ENCODE measurements at regions not wholly inside any gene's neighbourhood (a gene's known extent, or its start where the extent isn't known, plus 50 kb on each side); places are given as distances from the start of the nearest gene placed in this dataset.

DNA sequence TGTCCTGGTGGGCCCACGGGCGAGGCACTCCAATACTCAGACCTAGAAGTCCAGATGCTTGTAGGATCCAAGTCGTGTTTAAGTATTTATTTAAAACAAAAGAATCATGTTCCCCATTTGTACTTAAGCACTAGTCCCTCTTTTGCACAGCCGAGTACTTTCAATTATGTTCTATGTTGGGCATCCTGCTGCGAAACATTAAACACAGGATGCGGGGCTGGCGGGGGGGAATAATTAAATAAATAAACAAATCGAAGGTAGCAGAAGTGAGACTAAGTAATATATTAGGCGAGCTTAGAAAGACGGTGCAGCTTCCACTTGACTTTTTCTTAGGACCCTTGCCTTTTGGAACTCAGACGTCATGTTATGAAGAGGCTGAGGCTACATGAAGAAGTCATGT is 1129.2 kb upstream of the ACO1 start:
- ATAC-seq, result no peak
- TF ChIP-seq, protein P1, sequence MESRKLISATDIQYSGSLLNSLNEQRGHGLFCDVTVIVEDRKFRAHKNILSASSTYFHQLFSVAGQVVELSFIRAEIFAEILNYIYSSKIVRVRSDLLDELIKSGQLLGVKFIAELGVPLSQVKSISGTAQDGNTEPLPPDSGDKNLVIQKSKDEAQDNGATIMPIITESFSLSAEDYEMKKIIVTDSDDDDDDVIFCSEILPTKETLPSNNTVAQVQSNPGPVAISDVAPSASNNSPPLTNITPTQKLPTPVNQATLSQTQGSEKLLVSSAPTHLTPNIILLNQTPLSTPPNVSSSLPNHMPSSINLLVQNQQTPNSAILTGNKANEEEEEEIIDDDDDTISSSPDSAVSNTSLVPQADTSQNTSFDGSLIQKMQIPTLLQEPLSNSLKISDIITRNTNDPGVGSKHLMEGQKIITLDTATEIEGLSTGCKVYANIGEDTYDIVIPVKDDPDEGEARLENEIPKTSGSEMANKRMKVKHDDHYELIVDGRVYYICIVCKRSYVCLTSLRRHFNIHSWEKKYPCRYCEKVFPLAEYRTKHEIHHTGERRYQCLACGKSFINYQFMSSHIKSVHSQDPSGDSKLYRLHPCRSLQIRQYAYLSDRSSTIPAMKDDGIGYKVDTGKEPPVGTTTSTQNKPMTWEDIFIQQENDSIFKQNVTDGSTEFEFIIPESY (IDR thresholded peaks at IDR 0.05; ENCODE audit: extremely low read depth, insufficient replicate concordance, low read length), result no peak
- TF ChIP-seq POLR2A (IDR thresholded peaks at IDR 0.05; ENCODE audit: borderline replicate concordance, extremely low read depth, insufficient read depth, insufficient read length) (no peak), YY1 (IDR thresholded peaks at IDR 0.05; ENCODE audit: extremely low read depth, insufficient replicate concordance, low read depth, low read length) (no peak), SP1 (IDR thresholded peaks at IDR 0.05; ENCODE audit: low read depth) (no peak), CBX3 (IDR thresholded peaks at IDR 0.05; ENCODE audit: low read depth) (no peak), EGR1 (IDR thresholded peaks at IDR 0.05; ENCODE audit: low read depth) (no peak), EZH2 (IDR thresholded peaks at IDR 0.05) (no peak), ZNF274 (IDR thresholded peaks at IDR 0.05; ENCODE audit: low read depth, low read length) (no peak), ELF1 (IDR thresholded peaks at IDR 0.05; ENCODE audit: borderline replicate concordance, low read depth) (no peak), RAD21 (IDR thresholded peaks at IDR 0.05; ENCODE audit: low read depth) (no peak), FOSL1 (IDR thresholded peaks at IDR 0.05; ENCODE audit: low read depth) (no peak), JUND (IDR thresholded peaks at IDR 0.05) (no peak), EZH2phosphoT487 (IDR thresholded peaks at IDR 0.05; ENCODE audit: borderline replicate concordance) (no peak), ZFX (IDR thresholded peaks at IDR 0.05) (no peak), POLR2AphosphoS5 (IDR thresholded peaks at IDR 0.05; ENCODE audit: low read depth, low read length) (no peak), TCF7L2 (IDR thresholded peaks at IDR 0.05; ENCODE audit: borderline replicate concordance, extremely low read depth, insufficient read depth, insufficient read length) (no peak)
- TF ChIP-seq, protein P2, sequence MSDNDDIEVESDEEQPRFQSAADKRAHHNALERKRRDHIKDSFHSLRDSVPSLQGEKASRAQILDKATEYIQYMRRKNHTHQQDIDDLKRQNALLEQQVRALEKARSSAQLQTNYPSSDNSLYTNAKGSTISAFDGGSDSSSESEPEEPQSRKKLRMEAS (IDR thresholded peaks at IDR 0.05), result no peak
- TF ChIP-seq, protein P3, sequence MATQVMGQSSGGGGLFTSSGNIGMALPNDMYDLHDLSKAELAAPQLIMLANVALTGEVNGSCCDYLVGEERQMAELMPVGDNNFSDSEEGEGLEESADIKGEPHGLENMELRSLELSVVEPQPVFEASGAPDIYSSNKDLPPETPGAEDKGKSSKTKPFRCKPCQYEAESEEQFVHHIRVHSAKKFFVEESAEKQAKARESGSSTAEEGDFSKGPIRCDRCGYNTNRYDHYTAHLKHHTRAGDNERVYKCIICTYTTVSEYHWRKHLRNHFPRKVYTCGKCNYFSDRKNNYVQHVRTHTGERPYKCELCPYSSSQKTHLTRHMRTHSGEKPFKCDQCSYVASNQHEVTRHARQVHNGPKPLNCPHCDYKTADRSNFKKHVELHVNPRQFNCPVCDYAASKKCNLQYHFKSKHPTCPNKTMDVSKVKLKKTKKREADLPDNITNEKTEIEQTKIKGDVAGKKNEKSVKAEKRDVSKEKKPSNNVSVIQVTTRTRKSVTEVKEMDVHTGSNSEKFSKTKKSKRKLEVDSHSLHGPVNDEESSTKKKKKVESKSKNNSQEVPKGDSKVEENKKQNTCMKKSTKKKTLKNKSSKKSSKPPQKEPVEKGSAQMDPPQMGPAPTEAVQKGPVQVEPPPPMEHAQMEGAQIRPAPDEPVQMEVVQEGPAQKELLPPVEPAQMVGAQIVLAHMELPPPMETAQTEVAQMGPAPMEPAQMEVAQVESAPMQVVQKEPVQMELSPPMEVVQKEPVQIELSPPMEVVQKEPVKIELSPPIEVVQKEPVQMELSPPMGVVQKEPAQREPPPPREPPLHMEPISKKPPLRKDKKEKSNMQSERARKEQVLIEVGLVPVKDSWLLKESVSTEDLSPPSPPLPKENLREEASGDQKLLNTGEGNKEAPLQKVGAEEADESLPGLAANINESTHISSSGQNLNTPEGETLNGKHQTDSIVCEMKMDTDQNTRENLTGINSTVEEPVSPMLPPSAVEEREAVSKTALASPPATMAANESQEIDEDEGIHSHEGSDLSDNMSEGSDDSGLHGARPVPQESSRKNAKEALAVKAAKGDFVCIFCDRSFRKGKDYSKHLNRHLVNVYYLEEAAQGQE (IDR thresholded peaks at IDR 0.05; ENCODE audit: low read depth), result no peak
- TF ChIP-seq, protein P4, sequence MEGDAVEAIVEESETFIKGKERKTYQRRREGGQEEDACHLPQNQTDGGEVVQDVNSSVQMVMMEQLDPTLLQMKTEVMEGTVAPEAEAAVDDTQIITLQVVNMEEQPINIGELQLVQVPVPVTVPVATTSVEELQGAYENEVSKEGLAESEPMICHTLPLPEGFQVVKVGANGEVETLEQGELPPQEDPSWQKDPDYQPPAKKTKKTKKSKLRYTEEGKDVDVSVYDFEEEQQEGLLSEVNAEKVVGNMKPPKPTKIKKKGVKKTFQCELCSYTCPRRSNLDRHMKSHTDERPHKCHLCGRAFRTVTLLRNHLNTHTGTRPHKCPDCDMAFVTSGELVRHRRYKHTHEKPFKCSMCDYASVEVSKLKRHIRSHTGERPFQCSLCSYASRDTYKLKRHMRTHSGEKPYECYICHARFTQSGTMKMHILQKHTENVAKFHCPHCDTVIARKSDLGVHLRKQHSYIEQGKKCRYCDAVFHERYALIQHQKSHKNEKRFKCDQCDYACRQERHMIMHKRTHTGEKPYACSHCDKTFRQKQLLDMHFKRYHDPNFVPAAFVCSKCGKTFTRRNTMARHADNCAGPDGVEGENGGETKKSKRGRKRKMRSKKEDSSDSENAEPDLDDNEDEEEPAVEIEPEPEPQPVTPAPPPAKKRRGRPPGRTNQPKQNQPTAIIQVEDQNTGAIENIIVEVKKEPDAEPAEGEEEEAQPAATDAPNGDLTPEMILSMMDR (IDR thresholded peaks at IDR 0.05 in 2 of 3, conservative IDR thresholded peaks at IDR 0.05 in 1 of 3; ENCODE audit: borderline replicate concordance in 1 of 3, insufficient read depth in 1 of 3, low read depth in 2 of 3, low read length in 2 of 3), result no peak
- Histone ChIP-seq H3K4me3 (replicated peaks in 1 of 2; ENCODE audit: low read depth in 1 of 2, low read length in 2 of 2) (no peak overlapping the region), H3K9ac (ENCODE audit: low read length) (no peak overlapping the region), H2AFZ (ENCODE audit: low read depth, low read length, poor library complexity, severe bottlenecking) (no peak overlapping the region), H4K20me1 (ENCODE audit: insufficient read depth) (no peaks in the 10 kb centered on the region), H3K4me2 (ENCODE audit: low read length) (no peak overlapping the region), H3K79me2 (ENCODE audit: insufficient read depth, low read length) (no peaks in the 10 kb centered on the region), H3K9me3 (ENCODE audit: control insufficient read depth in 1 of 2, insufficient read depth in 1 of 2, low read depth in 1 of 2, low read length in 2 of 2) (no peaks in the 10 kb centered on the region), H3K4me1 (ENCODE audit: control insufficient read depth in 1 of 2, insufficient read depth in 2 of 2, low read length in 2 of 2) (no peaks in the 10 kb centered on the region), H3K9me2 (ENCODE audit: insufficient read depth) (no peaks in the 10 kb centered on the region), H3K27ac (ENCODE audit: low read depth, low read length) (no peak overlapping the region), H3K36me3 (ENCODE audit: control insufficient read depth in 1 of 2, insufficient read depth in 2 of 2, low read length in 2 of 2) (no peaks in the 10 kb centered on the region), H3K27me3 (ENCODE audit: insufficient read depth, low read length) (no peaks in the 10 kb centered on the region)
- intact Hi-C loops (cut with micrococcal nuclease), result no loop called here
- POLR2A ChIA-PET, result no interaction called here
- RAD21 ChIA-PET (ENCODE audit: low non-redundant PET in 1 of 2, low total read pairs in 2 of 2, uncharacterized antibody in 2 of 2, unreplicated experiment in 2 of 2), result no interaction called here
- no TSS peak for BruUV-seq (replicated peaks)
- CTCF ChIA-PET, result no interaction called here
- no peak for DNase-seq (ENCODE audit: low read depth, low spot score)
